ENCODE measurements at regions not wholly inside any gene's neighbourhood (a gene's known extent, or its start where the extent isn't known, plus 50 kb on each side); places are given as distances from the start of the nearest gene placed in this dataset.

- no peaks in the 10 kb centered on the region for H3K4me1 ChIP-seq (ENCODE audit: control insufficient read depth, insufficient read depth, low read length)
- Mint-ChIP-seq H3K9me3 (peaks cover 15% of the 10 kb centered on the region), H3K4me1 (no peaks in the 10 kb centered on the region), H3K27ac (no peak overlapping the region), H3K36me3 (ENCODE audit: low read depth) (no peaks in the 10 kb centered on the region), H3K27me3 (ENCODE audit: insufficient read depth) (no peaks in the 10 kb centered on the region), H3K4me3 (no peak overlapping the region)
- no peak overlapping the region for H3K9ac ChIP-seq (ENCODE audit: extremely low read depth, low read length, poor library complexity, severe bottlenecking)
- no peaks in the 10 kb centered on the region for H3K36me3 ChIP-seq (ENCODE audit: control insufficient read depth, insufficient read depth, low read length)
- TF ChIP-seq CTCF (conservative IDR thresholded peaks at IDR 0.05), result no peak
- peaks cover 4% of the 10 kb centered on the region for H3K9me3 ChIP-seq (ENCODE audit: control insufficient read depth, low read length)
- no peaks in the 10 kb centered on the region for H3K27me3 ChIP-seq (ENCODE audit: control insufficient read depth, insufficient read depth, low read length, poor library complexity, severe bottlenecking)
- no peak for DNase-seq
- no peak overlapping the region for H3K4me3 ChIP-seq (ENCODE audit: low read length)
- no peak overlapping the region for H3K27ac ChIP-seq (ENCODE audit: low read depth, low read length)
- WGBS, 2 experiments (ENCODE audit: insufficient coverage in 1 of 2, insufficient read length in 1 of 2), result 98% methylated on average over 4 of the region's 4 CpGs; no CpG with 5 or more reads in 1 of the 2 experiments
These were observed 116.9 kb upstream of the MPDZ start for GRCh38 chr9:13396418-13396817.

- Mint-ChIP-seq H3K9me3 (peaks cover 25% of the 10 kb centered on the region), H3K27ac (no peak overlapping the region), H3K27me3 (ENCODE audit: insufficient read depth) (peaks cover 3% of the 10 kb centered on the region), H3K36me3 (ENCODE audit: low read depth) (no peaks in the 10 kb centered on the region), H3K4me3 (no peak overlapping the region), H3K4me1 (no peaks in the 10 kb centered on the region)
- Histone ChIP-seq H3K9ac (ENCODE audit: extremely low read depth, low read length, poor library complexity, severe bottlenecking) (no peak overlapping the region), H3K4me3 (ENCODE audit: low read length) (no peak overlapping the region), H3K36me3 (ENCODE audit: control insufficient read depth, insufficient read depth, low read length) (no peaks in the 10 kb centered on the region), H3K27ac (ENCODE audit: low read depth, low read length) (no peak overlapping the region), H3K9me3 (ENCODE audit: control insufficient read depth, low read length) (peaks cover 8% of the 10 kb centered on the region), H3K4me1 (ENCODE audit: control insufficient read depth, insufficient read depth, low read length) (no peaks in the 10 kb centered on the region), H3K27me3 (ENCODE audit: control insufficient read depth, insufficient read depth, low read length, poor library complexity, severe bottlenecking) (no peaks in the 10 kb centered on the region)
- TF ChIP-seq CTCF (conservative IDR thresholded peaks at IDR 0.05), result no peak
- no peak for DNase-seq
These were observed 115.7 kb upstream of the MPDZ start for GRCh38 chr9:13395156-13395555.

- H3K27ac ChIP-seq (ENCODE audit: low read depth, low read length), result no peak overlapping the region
- H3K9me3 ChIP-seq (ENCODE audit: control insufficient read depth, low read length), result peaks cover 8% of the 10 kb centered on the region
- peaks cover 39% of the 10 kb centered on the region for H3K9me3 Mint-ChIP-seq
- no peak overlapping the region for H3K9ac ChIP-seq (ENCODE audit: extremely low read depth, low read length, poor library complexity, severe bottlenecking)
- H3K4me1 Mint-ChIP-seq, result no peaks in the 10 kb centered on the region
- no peaks in the 10 kb centered on the region for H3K27me3 ChIP-seq (ENCODE audit: control insufficient read depth, insufficient read depth, low read length, poor library complexity, severe bottlenecking)
- H3K4me1 ChIP-seq (ENCODE audit: control insufficient read depth, insufficient read depth, low read length), result no peaks in the 10 kb centered on the region
- no peaks in the 10 kb centered on the region for H3K36me3 Mint-ChIP-seq (ENCODE audit: low read depth)
- TF ChIP-seq CTCF (conservative IDR thresholded peaks at IDR 0.05), result no peak
- H3K27ac Mint-ChIP-seq, result no peak overlapping the region
- H3K27me3 Mint-ChIP-seq (ENCODE audit: insufficient read depth), result peaks cover 3% of the 10 kb centered on the region
- no peak overlapping the region for H3K4me3 ChIP-seq (ENCODE audit: low read length)
- no peak for DNase-seq
- 100% methylated on average over 1 of the region's 1 CpG; no CpG with 5 or more reads in 1 of the 2 experiments for WGBS, 2 experiments (ENCODE audit: insufficient coverage in 1 of 2, insufficient read length in 1 of 2)
- H3K4me3 Mint-ChIP-seq, result no peak overlapping the region
- no peaks in the 10 kb centered on the region for H3K36me3 ChIP-seq (ENCODE audit: control insufficient read depth, insufficient read depth, low read length)
These were observed 108.7 kb upstream of the MPDZ start for GRCh38 chr9:13388157-13388556.
